D721Med (cell line): ENCODE measurements at regions not wholly inside any gene's neighbourhood (a gene's known extent, or its start where the extent isn't known, plus 50 kb on each side); places are given as distances from the start of the nearest gene placed in this dataset.
"Not testable (repeated sequence)": the region's sequence is repeated elsewhere in the genome, so short reads cannot be mapped to it uniquely, and the experiment has no call there.

Experiments
- DNase-seq: peaks from one replicate; pipeline ENCODE4 v3.0.0; 2011; ENCODE audit warnings: low spot score; ENCODE audit not compliant: insufficient read length
- FAIRE-seq: peaks from 2 replicates; lab custom pipeline; 2011; peaks lifted over from hg19 to GRCh38; lab: Jason Lieb, UNC
- CTCF ChIP-seq: IDR thresholded peaks from 2 replicates; pipeline ENCODE4 v1.5.1; 2012; ENCODE audit warnings: mild to moderate bottlenecking, control low read depth; ENCODE audit not compliant: insufficient read depth; ENCODE audit errors: missing control alignments

- DNase-seq (peak; percentile 29), FAIRE-seq (peak; percentile 93)
- TF ChIP-seq CTCF = no peak
Measured at GRCh38 chr21:32088471-32088870, 190.4 kb downstream of the MIS18A start.

- no peak for TF ChIP-seq CTCF
- DNase-seq = no peak
- FAIRE-seq = no peak
Measured at GRCh38 chr21:32087447-32087846, 191.4 kb downstream of the MIS18A start.

- TF ChIP-seq CTCF = no peak
- no peak for FAIRE-seq
- DNase-seq = no peak
Measured at GRCh38 chr21:32083197-32083596, 195.7 kb downstream of the MIS18A start.

- no peak for TF ChIP-seq CTCF
- DNase-seq (no peak), FAIRE-seq (no peak)
Measured at GRCh38 chr21:32082466-32082865, 196.4 kb downstream of the MIS18A start.

- FAIRE-seq (no peak), DNase-seq (no peak)
- no peak for TF ChIP-seq CTCF
Measured at GRCh38 chr21:32073593-32073992, 200.8 kb downstream of the HUNK start.

- no peak for FAIRE-seq
- DNase-seq = no peak
- no peak for TF ChIP-seq CTCF
Measured at GRCh38 chr21:32073190-32073589, 200.4 kb downstream of the HUNK start.

- not testable (repeated sequence) for DNase-seq, FAIRE-seq
Measured at GRCh38 chr21:32071620-32072019, 198.8 kb downstream of the HUNK start.
